OCI-LY7 (cell line): ENCODE measurements at regions not wholly inside any gene's neighbourhood (a gene's known extent, or its start where the extent isn't known, plus 50 kb on each side); places are given as distances from the start of the nearest gene placed in this dataset.

Experiments
- BruUV-seq: library from RNA; stranded (reverse); fragments of 400-500 nt; replicated peaks from 2 replicates; lab custom pipeline; 2021; lab: Mats Ljungman, UMichigan
- CTCF ChIA-PET: fragments of 300-600 bp; sonication (Branson Sonifier 250); formaldehyde crosslinking; loops from one replicate; lab custom pipeline; 2022; ENCODE audit warnings: antibody characterized with exemption; ENCODE audit not compliant: unreplicated experiment; lab: Charles Lee
- POLR2A ChIA-PET: fragments of 300-600 bp; sonication (Branson Sonifier 250); formaldehyde crosslinking; loops from one replicate; lab custom pipeline; 2022; ENCODE audit warnings: antibody characterized with exemption; lab: Charles Lee
- DNase-seq: peaks from one replicate; pipeline ENCODE4 v3.0.0-alpha.2; 2015; ENCODE audit warnings: low spot score
- H2AFZ ChIP-seq: fragments of 200-600 bp; sonication (generic), shearing (Covaris generic); 2 replicates; pipeline ENCODE4 v1.6.1; 2014; ENCODE audit warnings: mild to moderate bottlenecking, antibody characterized with exemption, low read length, moderate library complexity
- H3K27ac ChIP-seq: fragments of 200-600 bp; sonication (generic); 2 replicates; pipeline ENCODE4 v1.5.1; 2014; ENCODE audit warnings: mixed run types, low read depth, mild to moderate bottlenecking, moderate library complexity, low read length, inconsistent platforms; ENCODE audit not compliant: poor library complexity, severe bottlenecking
- H3K36me3 ChIP-seq: fragments of 200-600 bp; sonication (generic); 2 replicates; pipeline ENCODE4 v1.6.1; 2014; ENCODE audit warnings: mild to moderate bottlenecking, antibody characterized with exemption, low read length, moderate library complexity, mixed read lengths; ENCODE audit not compliant: insufficient read depth
- H3K4me1 ChIP-seq: fragments of 200-600 bp; sonication (generic); 2 replicates; pipeline ENCODE4 v1.5.1; 2014; ENCODE audit warnings: mild to moderate bottlenecking, low read length; ENCODE audit not compliant: insufficient read depth, poor library complexity, severe bottlenecking
- H3K4me2 ChIP-seq: fragments of 200-600 bp; sonication (generic); 2 replicates; pipeline ENCODE4 v1.6.1; 2014; ENCODE audit warnings: mild to moderate bottlenecking, low read length
- H3K4me3 ChIP-seq: fragments of 200-600 bp; sonication (generic); 2 replicates; pipeline ENCODE4 v1.5.1; 2014; ENCODE audit warnings: mild to moderate bottlenecking, low read depth, low read length; ENCODE audit not compliant: poor library complexity, severe bottlenecking
- H3K79me2 ChIP-seq: fragments of 200-600 bp; sonication (generic); 2 replicates; pipeline ENCODE4 v1.6.1; 2016; ENCODE audit warnings: low read depth, mild to moderate bottlenecking, low read length, moderate library complexity, mixed read lengths; ENCODE audit not compliant: insufficient read depth
- H3K9me2 ChIP-seq: fragments of 200-600 bp; sonication (generic); 2 replicates; pipeline ENCODE4 v1.6.1; 2016; ENCODE audit warnings: mild to moderate bottlenecking, low read length, mixed read lengths; ENCODE audit not compliant: insufficient read depth
- H3K9me3 ChIP-seq: fragments of 200-600 bp; sonication (generic); 2 replicates; pipeline ENCODE4 v1.6.1; 2014; ENCODE audit warnings: mild to moderate bottlenecking, mixed run types, low read length, mixed read lengths
- H4K20me1 ChIP-seq: fragments of 200-600 bp; sonication (generic); 2 replicates; pipeline ENCODE4 v1.6.1; 2014; ENCODE audit warnings: mild to moderate bottlenecking, antibody characterized with exemption, low read length, moderate library complexity, mixed read lengths; ENCODE audit not compliant: insufficient read depth
- EZH2phosphoT487 ChIP-seq: fragments of 200-600 bp; sonication (generic); IDR thresholded peaks from 2 replicates; pipeline ENCODE4 v1.6.1; 2018; ENCODE audit warnings: low read depth, borderline replicate concordance, mild to moderate bottlenecking, mixed run types, antibody characterized with exemption, low read length, moderate library complexity, mixed read lengths
- intact Hi-C: fragments of 100-400 bp; cut with micrococcal nuclease; formaldehyde crosslinking; loops from one replicate; pipeline ENCODE4 v1.10.0; 2022; ENCODE audit not compliant: unreplicated experiment
- TF ChIP-seq, protein P1 (sequence below): fragments of 200-600 bp; sonication (generic); conservative IDR thresholded peaks from 2 replicates; pipeline ENCODE4 v1.5.1; 2014; ENCODE audit warnings: mild to moderate bottlenecking, antibody characterized with exemption, low read length, moderate library complexity, mixed read lengths

DNA sequence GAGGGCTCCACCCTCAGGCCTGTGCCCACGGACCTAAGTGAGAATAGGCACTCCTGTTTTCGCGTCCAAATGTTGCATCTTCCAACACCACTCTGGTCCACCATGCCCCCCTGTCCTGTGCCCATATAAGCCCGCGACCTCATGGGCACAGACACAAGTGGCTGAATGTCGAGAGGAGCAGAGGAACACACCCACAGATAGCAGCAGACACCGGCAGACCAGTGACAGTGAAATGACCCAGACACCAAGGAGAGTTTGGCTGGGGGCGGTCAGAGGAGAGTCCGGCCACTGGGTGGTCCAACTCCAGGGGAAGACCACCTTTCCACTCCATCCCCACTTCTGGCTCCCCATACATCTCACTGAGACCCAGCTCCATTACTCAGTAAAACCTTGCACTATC, 161.4 kb upstream of the DAB2 start:
- Histone ChIP-seq H3K36me3 (no peaks in the 10 kb centered on the region), H3K9me3 (no peaks in the 10 kb centered on the region), H3K27ac (no peak overlapping the region), H4K20me1 (no peaks in the 10 kb centered on the region), H2AFZ (no peak overlapping the region), H3K4me2 (no peak overlapping the region), H3K9me2 (no peaks in the 10 kb centered on the region), H3K4me3 (no peak overlapping the region), H3K79me2 (no peaks in the 10 kb centered on the region), H3K4me1 (no peaks in the 10 kb centered on the region)
- no peak for TF ChIP-seq EZH2phosphoT487
- TF ChIP-seq, protein P1, sequence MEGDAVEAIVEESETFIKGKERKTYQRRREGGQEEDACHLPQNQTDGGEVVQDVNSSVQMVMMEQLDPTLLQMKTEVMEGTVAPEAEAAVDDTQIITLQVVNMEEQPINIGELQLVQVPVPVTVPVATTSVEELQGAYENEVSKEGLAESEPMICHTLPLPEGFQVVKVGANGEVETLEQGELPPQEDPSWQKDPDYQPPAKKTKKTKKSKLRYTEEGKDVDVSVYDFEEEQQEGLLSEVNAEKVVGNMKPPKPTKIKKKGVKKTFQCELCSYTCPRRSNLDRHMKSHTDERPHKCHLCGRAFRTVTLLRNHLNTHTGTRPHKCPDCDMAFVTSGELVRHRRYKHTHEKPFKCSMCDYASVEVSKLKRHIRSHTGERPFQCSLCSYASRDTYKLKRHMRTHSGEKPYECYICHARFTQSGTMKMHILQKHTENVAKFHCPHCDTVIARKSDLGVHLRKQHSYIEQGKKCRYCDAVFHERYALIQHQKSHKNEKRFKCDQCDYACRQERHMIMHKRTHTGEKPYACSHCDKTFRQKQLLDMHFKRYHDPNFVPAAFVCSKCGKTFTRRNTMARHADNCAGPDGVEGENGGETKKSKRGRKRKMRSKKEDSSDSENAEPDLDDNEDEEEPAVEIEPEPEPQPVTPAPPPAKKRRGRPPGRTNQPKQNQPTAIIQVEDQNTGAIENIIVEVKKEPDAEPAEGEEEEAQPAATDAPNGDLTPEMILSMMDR, result no peak
- DNase-seq, result no peak
- intact Hi-C loops, result no loop called here
- ChIA-PET CTCF (no interaction called here), POLR2A (interaction anchor here (0.6 kb wide), 1 partner anchor 447 kb away, joined by 4 read pairs; no protein-coding TSS in a partner anchor)
- BruUV-seq, result no TSS peak

- H2AFZ ChIP-seq, result no peak overlapping the region
Measured at GRCh38 chr5:39584927-39585326, 160.1 kb upstream of the DAB2 start.

More at GRCh38 chr5:39584927-39585326, 160.1 kb upstream of the DAB2 start:
- H3K27ac ChIP-seq, result no peak overlapping the region
- no peaks in the 10 kb centered on the region for H3K79me2 ChIP-seq
- H3K36me3 ChIP-seq, result no peaks in the 10 kb centered on the region
- BruUV-seq, result no TSS peak
- no peak for TF ChIP-seq EZH2phosphoT487
- TF ChIP-seq, protein P1, result no peak
- no peak overlapping the region for H3K4me3 ChIP-seq
- intact Hi-C loops, result no loop called here
- no peaks in the 10 kb centered on the region for H4K20me1 ChIP-seq
- ChIA-PET CTCF (no interaction called here), POLR2A (interaction anchor here (0.9 to 1.0 kb wide), 2 partner anchors 10 to 11 kb away, joined by 3 read pairs; no protein-coding TSS in a partner anchor)
- H3K9me2 ChIP-seq, result no peaks in the 10 kb centered on the region
- H3K4me1 ChIP-seq, result no peaks in the 10 kb centered on the region
- DNase-seq, result no peak
- no peak overlapping the region for H3K4me2 ChIP-seq
- no peaks in the 10 kb centered on the region for H3K9me3 ChIP-seq
